ENCODE measurements at regions not wholly inside any gene's neighbourhood (a gene's known extent, or its start where the extent isn't known, plus 50 kb on each side); places are given as distances from the start of the nearest gene placed in this dataset.

GRCh38 chr14:28515571-28515970, 251.0 kb upstream of the FOXG1 start:
- H3K36me3 ChIP-seq (ENCODE audit: insufficient read depth, low read length), result no peaks in the 10 kb centered on the region
- H3K9ac ChIP-seq (ENCODE audit: insufficient read length), result no peak overlapping the region
- TF ChIP-seq POLR2AphosphoS5 (IDR thresholded peaks at IDR 0.05; ENCODE audit: borderline replicate concordance, low read depth, low read length), result no peak
- TF ChIP-seq FOXP2 (optimal IDR thresholded peaks at IDR 0.05; ENCODE audit: control extremely low read depth, extremely low read length, insufficient read depth), result no peak
- TF ChIP-seq EZH2 (IDR thresholded peaks at IDR 0.05), result no peak
- no peak overlapping the region for H3K4me3 ChIP-seq
- no peaks in the 10 kb centered on the region for H3K9me3 ChIP-seq (ENCODE audit: low read depth, low read length)
- no peak for DNase-seq (ENCODE audit: low read depth, low spot score)
- no peak overlapping the region for H3K27ac ChIP-seq

GRCh38 chr14:28536889-28537288, 229.7 kb upstream of the FOXG1 start:
- no peaks in the 10 kb centered on the region for H3K9me3 ChIP-seq (ENCODE audit: low read depth, low read length)
- no peak for DNase-seq (ENCODE audit: low read depth, low spot score)

GRCh38 chr14:28542040-28542439, 224.5 kb upstream of the FOXG1 start:
- H3K27ac ChIP-seq, result no peak overlapping the region
- no peak for TF ChIP-seq POLR2AphosphoS5 (IDR thresholded peaks at IDR 0.05; ENCODE audit: borderline replicate concordance, low read depth, low read length)
- DNase-seq (ENCODE audit: low read depth, low spot score), result no peak
- H3K9ac ChIP-seq (ENCODE audit: insufficient read length), result no peak overlapping the region
- H3K9me3 ChIP-seq (ENCODE audit: low read depth, low read length), result no peaks in the 10 kb centered on the region
- no peaks in the 10 kb centered on the region for H3K36me3 ChIP-seq (ENCODE audit: insufficient read depth, low read length)
- H3K4me3 ChIP-seq, result no peak overlapping the region

More at GRCh38 chr14:28536889-28537288, 229.7 kb upstream of the FOXG1 start:
- TF ChIP-seq POLR2AphosphoS5 (IDR thresholded peaks at IDR 0.05; ENCODE audit: borderline replicate concordance, low read depth, low read length), result no peak
- TF ChIP-seq FOXP2 (optimal IDR thresholded peaks at IDR 0.05; ENCODE audit: control extremely low read depth, extremely low read length, insufficient read depth), result no peak
- TF ChIP-seq EZH2 (IDR thresholded peaks at IDR 0.05), result no peak
- H3K4me3 ChIP-seq, result no peak overlapping the region
- H3K36me3 ChIP-seq (ENCODE audit: insufficient read depth, low read length), result no peaks in the 10 kb centered on the region
- no peak overlapping the region for H3K9ac ChIP-seq (ENCODE audit: insufficient read length)
- no peak overlapping the region for H3K27ac ChIP-seq

- no peak for DNase-seq (ENCODE audit: low read depth, low spot score)
- Histone ChIP-seq H3K36me3 (ENCODE audit: insufficient read depth, low read length) (no peaks in the 10 kb centered on the region), H3K4me3 (no peak overlapping the region), H3K27ac (no peak overlapping the region), H3K9ac (ENCODE audit: insufficient read length) (no peak overlapping the region), H3K9me3 (ENCODE audit: low read depth, low read length) (no peaks in the 10 kb centered on the region)
- no peak for TF ChIP-seq EZH2 (IDR thresholded peaks at IDR 0.05)
- no peak for TF ChIP-seq POLR2AphosphoS5 (IDR thresholded peaks at IDR 0.05; ENCODE audit: borderline replicate concordance, low read depth, low read length)
- no peak for TF ChIP-seq FOXP2 (optimal IDR thresholded peaks at IDR 0.05; ENCODE audit: control extremely low read depth, extremely low read length, insufficient read depth)
These were observed 201.2 kb upstream of the FOXG1 start for GRCh38 chr14:28565345-28565744.

- Histone ChIP-seq H3K27ac (no peak overlapping the region), H3K9me3 (ENCODE audit: low read depth, low read length) (no peaks in the 10 kb centered on the region), H3K36me3 (ENCODE audit: insufficient read depth, low read length) (no peaks in the 10 kb centered on the region), H3K9ac (ENCODE audit: insufficient read length) (no peak overlapping the region), H3K4me3 (no peak overlapping the region)
- DNase-seq (ENCODE audit: low read depth, low spot score), result no peak
- TF ChIP-seq FOXP2 (optimal IDR thresholded peaks at IDR 0.05; ENCODE audit: control extremely low read depth, extremely low read length, insufficient read depth) (no peak), POLR2AphosphoS5 (IDR thresholded peaks at IDR 0.05; ENCODE audit: borderline replicate concordance, low read depth, low read length) (no peak), EZH2 (IDR thresholded peaks at IDR 0.05) (no peak)
These were observed 196.2 kb upstream of the FOXG1 start for GRCh38 chr14:28570391-28570790.

- Histone ChIP-seq H3K9ac (ENCODE audit: insufficient read length) (no peak overlapping the region), H3K9me3 (ENCODE audit: low read depth, low read length) (no peaks in the 10 kb centered on the region), H3K27ac (no peak overlapping the region), H3K36me3 (ENCODE audit: insufficient read depth, low read length) (no peaks in the 10 kb centered on the region), H3K4me3 (no peak overlapping the region)
- TF ChIP-seq EZH2 (IDR thresholded peaks at IDR 0.05) (no peak), FOXP2 (optimal IDR thresholded peaks at IDR 0.05; ENCODE audit: control extremely low read depth, extremely low read length, insufficient read depth) (no peak), POLR2AphosphoS5 (IDR thresholded peaks at IDR 0.05; ENCODE audit: borderline replicate concordance, low read depth, low read length) (no peak)
- no peak for DNase-seq (ENCODE audit: low read depth, low spot score)
These were observed 195.0 kb upstream of the FOXG1 start for GRCh38 chr14:28571636-28572035.

GRCh38 chr14:28576523-28576922, 190.1 kb upstream of the FOXG1 start:
- no peaks in the 10 kb centered on the region for H3K9me3 ChIP-seq (ENCODE audit: low read depth, low read length)
- H3K9ac ChIP-seq (ENCODE audit: insufficient read length), result no peak overlapping the region
- no peaks in the 10 kb centered on the region for H3K36me3 ChIP-seq (ENCODE audit: insufficient read depth, low read length)
- no peak for DNase-seq (ENCODE audit: low read depth, low spot score)
- no peak for TF ChIP-seq POLR2AphosphoS5 (IDR thresholded peaks at IDR 0.05; ENCODE audit: borderline replicate concordance, low read depth, low read length)
- no peak for TF ChIP-seq FOXP2 (optimal IDR thresholded peaks at IDR 0.05; ENCODE audit: control extremely low read depth, extremely low read length, insufficient read depth)
- no peak for TF ChIP-seq EZH2 (IDR thresholded peaks at IDR 0.05)
- no peak overlapping the region for H3K27ac ChIP-seq
- no peak overlapping the region for H3K4me3 ChIP-seq

- Histone ChIP-seq H3K4me3 (no peak overlapping the region), H3K9me3 (ENCODE audit: low read depth, low read length) (no peaks in the 10 kb centered on the region), H3K27ac (no peak overlapping the region), H3K36me3 (ENCODE audit: insufficient read depth, low read length) (no peaks in the 10 kb centered on the region), H3K9ac (ENCODE audit: insufficient read length) (no peak overlapping the region)
- TF ChIP-seq EZH2 (IDR thresholded peaks at IDR 0.05) (no peak), FOXP2 (optimal IDR thresholded peaks at IDR 0.05; ENCODE audit: control extremely low read depth, extremely low read length, insufficient read depth) (no peak), POLR2AphosphoS5 (IDR thresholded peaks at IDR 0.05; ENCODE audit: borderline replicate concordance, low read depth, low read length) (no peak)
- DNase-seq (ENCODE audit: low read depth, low spot score), result no peak
These were observed 189.4 kb upstream of the FOXG1 start for GRCh38 chr14:28577187-28577586.

GRCh38 chr14:28577711-28578131, 188.9 kb upstream of the FOXG1 start:
- no peak for TF ChIP-seq FOXP2 (optimal IDR thresholded peaks at IDR 0.05; ENCODE audit: control extremely low read depth, extremely low read length, insufficient read depth)
- H3K9ac ChIP-seq (ENCODE audit: insufficient read length), result no peak overlapping the region
- DNase-seq (ENCODE audit: low read depth, low spot score), result no peak
- H3K27ac ChIP-seq, result no peak overlapping the region
- H3K9me3 ChIP-seq (ENCODE audit: low read depth, low read length), result no peaks in the 10 kb centered on the region
- H3K36me3 ChIP-seq (ENCODE audit: insufficient read depth, low read length), result no peaks in the 10 kb centered on the region
- H3K4me3 ChIP-seq, result no peak overlapping the region
